ENCODE measurements at regions not wholly inside any gene's neighbourhood (a gene's known extent, or its start where the extent isn't known, plus 50 kb on each side); places are given as distances from the start of the nearest gene placed in this dataset.

GRCh38 chr11:106496677-106497076, 419.2 kb downstream of the AASDHPPT start:
- no peak for TF ChIP-seq EZH2 (IDR thresholded peaks at IDR 0.05; ENCODE audit: low read length, unreplicated experiment)
- TF ChIP-seq EZH2phosphoT487 (IDR thresholded peaks at IDR 0.05; ENCODE audit: borderline replicate concordance, low read length): no peak

Data from PC-3 (cell line).